Left lung (tissue), 4 donors: ENCODE measurements at regions not wholly inside any gene's neighbourhood (a gene's known extent, or its start where the extent isn't known, plus 50 kb on each side); places are given as distances from the start of the nearest gene placed in this dataset.

ENCODE experiments used
- ATAC-seq: fragments of 200-7000 bp; cut with Tn5 transposase; one replicate; pipeline ENCODE4 v1.9.1; 2020; ENCODE audit warnings: moderate library complexity
- DNase-seq, 4 donors: peaks; one replicate each; pipeline ENCODE4 v3.0.0-alpha.2; 2013 to 2020
- H3K27ac ChIP-seq, 2 donors: fragments of 200-600 bp; sonication (generic) in 1 of 2; one replicate each; pipeline versions ENCODE4 v1.5.0 to v1.8.0; 2020 to 2021
- H3K27me3 ChIP-seq, 2 donors: fragments of 200-600 bp; sonication (generic) in 1 of 2; one replicate each; pipeline versions ENCODE4 v1.5.0 to v1.8.0; 2020 to 2021
- H3K36me3 ChIP-seq, 2 donors: fragments of 200-600 bp; sonication (generic) in 1 of 2; one replicate each; pipeline versions ENCODE4 v1.5.0 to v1.8.0; 2020 to 2021
- H3K4me1 ChIP-seq, 2 donors: fragments of 200-600 bp; one replicate each; pipeline ENCODE4 v1.8.0; 2021
- H3K4me3 ChIP-seq, 2 donors: fragments of 200-600 bp; sonication (generic) in 1 of 2; one replicate each; pipeline versions ENCODE4 v1.5.0 to v1.8.0; 2020 to 2021; ENCODE audit warnings: mild to moderate bottlenecking in 1 of 2
- H3K9me3 ChIP-seq, 2 donors: fragments of 200-600 bp; sonication (generic) in 1 of 2; one replicate each; pipeline versions ENCODE4 v1.5.0 to v1.8.0; 2020 to 2021
- CTCF ChIP-seq, 2 donors: fragments of 200-600 bp; sonication (generic) in 1 of 2; IDR thresholded peaks; one replicate each; pipeline versions ENCODE4 v1.5.0 to v1.8.0; 2021; ENCODE audit warnings: antibody characterized with exemption in 2 of 2
- intact Hi-C, 2 donors: fragments of 100-400 bp; cut with DNase I; formaldehyde crosslinking; loops; one replicate each; pipeline versions ENCODE4 v1.11.2 to v1.14.2; 2022
- donor health status: DM: no; HTN: yes; CAD: no.
- donor health status: DM: no; HTN: no; CAD: no.

GRCh38 chr15:25955628-25956027 is 92.5 kb upstream of the ATP10A start:
- intact Hi-C loops = no loop called here
- H3K27ac ChIP-seq = no peak overlapping the region

GRCh38 chr15:25954398-25954797 is 91.3 kb upstream of the ATP10A start:
- intact Hi-C loops = no loop called here
- TF ChIP-seq CTCF (IDR thresholded peaks at IDR 0.05) = no peak
- no peak for ATAC-seq

More at GRCh38 chr15:25955628-25956027, 92.5 kb upstream of the ATP10A start:
- Histone ChIP-seq H3K27me3 (no peaks in the 10 kb centered on the region), H3K36me3 (no peaks in the 10 kb centered on the region), H3K4me1 (no peaks in the 10 kb centered on the region), H3K9me3 (peaks cover 0 to 4% of the 10 kb centered on the region in 2 donors), H3K4me3 (no peak overlapping the region)
- DNase-seq = no peak
- no peak for TF ChIP-seq CTCF (IDR thresholded peaks at IDR 0.05)
- no peak for ATAC-seq

GRCh38 chr15:25950014-25950413 is 86.9 kb upstream of the ATP10A start:
- intact Hi-C loops = no loop called here
- TF ChIP-seq CTCF (IDR thresholded peaks at IDR 0.05) = no peak
- no peak overlapping the region for H3K4me3 ChIP-seq
- no peaks in the 10 kb centered on the region for H3K36me3 ChIP-seq
- H3K27ac ChIP-seq = no peak overlapping the region
- DNase-seq = no peak
- peaks cover 0 to 6% of the 10 kb centered on the region in 2 donors for H3K4me1 ChIP-seq
- ATAC-seq = no peak
- no peaks in the 10 kb centered on the region for H3K27me3 ChIP-seq
- H3K9me3 ChIP-seq = peaks cover 0 to 4% of the 10 kb centered on the region in 2 donors

More at GRCh38 chr15:25954398-25954797, 91.3 kb upstream of the ATP10A start:
- H3K27ac ChIP-seq = no peak overlapping the region
- peaks cover 0 to 4% of the 10 kb centered on the region in 2 donors for H3K9me3 ChIP-seq
- H3K36me3 ChIP-seq = no peaks in the 10 kb centered on the region
- no peak overlapping the region for H3K4me3 ChIP-seq
- no peaks in the 10 kb centered on the region for H3K4me1 ChIP-seq
- no peak for DNase-seq
- H3K27me3 ChIP-seq = no peaks in the 10 kb centered on the region

GRCh38 chr15:25947323-25948314 is 84.5 kb upstream of the ATP10A start:
- Histone ChIP-seq H3K4me3 (no peak overlapping the region), H3K9me3 (no peaks in the 10 kb centered on the region), H3K4me1 (peaks cover 0 to 6% of the 10 kb centered on the region in 2 donors), H3K27ac (peak overlapping the region in 1 of 2 donors; percentile 3), H3K27me3 (no peaks in the 10 kb centered on the region), H3K36me3 (no peaks in the 10 kb centered on the region)
- intact Hi-C loops = no loop called here
- ATAC-seq = peak; percentile 75
- no peak for DNase-seq
- no peak for TF ChIP-seq CTCF (IDR thresholded peaks at IDR 0.05)

GRCh38 chr15:25946241-25946805 is 83.2 kb upstream of the ATP10A start:
- intact Hi-C loops = no loop called here
- Histone ChIP-seq H3K4me3 (no peak overlapping the region), H3K4me1 (peaks cover 0 to 6% of the 10 kb centered on the region in 2 donors), H3K27me3 (no peaks in the 10 kb centered on the region), H3K36me3 (no peaks in the 10 kb centered on the region), H3K9me3 (no peaks in the 10 kb centered on the region), H3K27ac (no peak overlapping the region)
- no peak for TF ChIP-seq CTCF (IDR thresholded peaks at IDR 0.05)
- no peak for ATAC-seq
- DNase-seq = no peak
